ENCODE measurements at regions not wholly inside any gene's neighbourhood (a gene's known extent, or its start where the extent isn't known, plus 50 kb on each side); places are given as distances from the start of the nearest gene placed in this dataset.

DNA sequence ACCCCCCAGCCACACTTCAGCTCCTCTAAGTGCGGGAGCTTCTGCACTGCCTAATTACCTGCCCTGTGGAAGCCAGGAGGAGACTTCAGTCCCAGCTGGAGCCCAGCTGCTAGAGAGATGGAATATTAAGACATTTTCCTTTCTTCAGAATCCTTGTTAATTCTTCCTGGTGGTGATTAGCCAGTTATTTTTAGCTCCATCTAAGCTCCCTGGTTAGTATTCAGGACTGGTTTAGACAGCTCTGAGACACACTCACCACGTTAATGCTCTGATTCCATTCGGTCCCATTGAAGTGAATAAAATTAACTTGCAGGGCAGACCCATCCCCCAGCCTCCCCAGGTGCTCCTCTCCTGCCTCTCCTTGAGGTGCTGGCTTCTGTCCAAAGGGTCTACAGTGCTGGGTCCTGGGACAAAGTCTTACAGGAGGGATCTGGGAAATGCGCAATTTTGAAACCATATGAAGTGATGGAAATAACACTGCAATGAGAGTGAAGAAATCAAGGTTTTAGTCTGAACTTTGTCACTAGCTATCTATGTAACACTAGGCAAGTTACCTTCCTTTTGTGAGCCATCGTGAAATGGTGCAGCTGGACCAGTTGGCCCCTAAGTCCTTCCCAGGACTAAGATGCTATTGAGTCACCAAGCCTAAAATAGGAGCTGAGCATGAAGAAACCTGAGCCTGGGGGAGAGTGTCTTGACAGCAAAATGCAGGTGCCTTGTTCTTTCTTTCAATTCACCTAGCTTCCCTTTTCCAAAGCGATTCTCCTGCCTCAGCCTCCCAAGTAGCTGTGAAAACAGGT, 117.4 kb upstream of the ATP1A1 start:
- H3K9me3 ChIP-seq (ENCODE audit: low read depth) = no peaks in the 10 kb centered on the region
- no peaks in the 10 kb centered on the region for H3K36me3 ChIP-seq
- H3K27me3 ChIP-seq = no peaks in the 10 kb centered on the region
- no peak overlapping the region for H3K27ac ChIP-seq
- H3K4me1 ChIP-seq (ENCODE audit: low read depth) = peaks cover 10% of the 10 kb centered on the region
- DNase-seq (ENCODE audit: low read depth in 1 of 2, low spot score in 1 of 2) = peak in 1 of 2 donors; percentile 25
- H3K4me3 ChIP-seq = no peak overlapping the region
- TF ChIP-seq, protein P1, sequence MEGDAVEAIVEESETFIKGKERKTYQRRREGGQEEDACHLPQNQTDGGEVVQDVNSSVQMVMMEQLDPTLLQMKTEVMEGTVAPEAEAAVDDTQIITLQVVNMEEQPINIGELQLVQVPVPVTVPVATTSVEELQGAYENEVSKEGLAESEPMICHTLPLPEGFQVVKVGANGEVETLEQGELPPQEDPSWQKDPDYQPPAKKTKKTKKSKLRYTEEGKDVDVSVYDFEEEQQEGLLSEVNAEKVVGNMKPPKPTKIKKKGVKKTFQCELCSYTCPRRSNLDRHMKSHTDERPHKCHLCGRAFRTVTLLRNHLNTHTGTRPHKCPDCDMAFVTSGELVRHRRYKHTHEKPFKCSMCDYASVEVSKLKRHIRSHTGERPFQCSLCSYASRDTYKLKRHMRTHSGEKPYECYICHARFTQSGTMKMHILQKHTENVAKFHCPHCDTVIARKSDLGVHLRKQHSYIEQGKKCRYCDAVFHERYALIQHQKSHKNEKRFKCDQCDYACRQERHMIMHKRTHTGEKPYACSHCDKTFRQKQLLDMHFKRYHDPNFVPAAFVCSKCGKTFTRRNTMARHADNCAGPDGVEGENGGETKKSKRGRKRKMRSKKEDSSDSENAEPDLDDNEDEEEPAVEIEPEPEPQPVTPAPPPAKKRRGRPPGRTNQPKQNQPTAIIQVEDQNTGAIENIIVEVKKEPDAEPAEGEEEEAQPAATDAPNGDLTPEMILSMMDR (IDR thresholded peaks at IDR 0.05; ENCODE audit: low read depth, low read length) = no peak

DNA sequence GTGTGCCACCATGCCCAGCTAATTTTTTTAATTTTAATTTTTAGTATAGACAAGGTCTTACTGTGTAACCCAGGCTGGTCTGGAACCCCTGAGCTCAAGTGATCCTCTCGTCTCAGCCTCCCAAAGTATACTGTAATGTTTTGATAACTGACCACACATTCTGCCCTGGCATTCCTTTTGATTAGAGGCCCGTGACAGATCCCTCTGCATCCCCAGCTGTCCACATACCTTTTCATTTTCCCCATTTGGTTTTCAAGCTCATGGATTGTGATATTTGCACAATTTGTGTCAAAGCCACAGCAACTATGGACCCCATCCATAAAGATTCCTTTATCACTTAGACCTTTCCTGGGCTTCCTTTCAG, 116.8 kb upstream of the ATP1A1 start:
- peak in 1 of 2 donors; percentile 9 for DNase-seq (ENCODE audit: low read depth in 1 of 2, low spot score in 1 of 2)
- H3K36me3 ChIP-seq = no peaks in the 10 kb centered on the region
- TF ChIP-seq, protein P1 (IDR thresholded peaks at IDR 0.05; ENCODE audit: low read depth, low read length) = no peak
- H3K27ac ChIP-seq = no peak overlapping the region
- no peak overlapping the region for H3K4me3 ChIP-seq
- peaks cover 10% of the 10 kb centered on the region for H3K4me1 ChIP-seq (ENCODE audit: low read depth)
- H3K9me3 ChIP-seq (ENCODE audit: low read depth) = no peaks in the 10 kb centered on the region
- no peaks in the 10 kb centered on the region for H3K27me3 ChIP-seq

DNA sequence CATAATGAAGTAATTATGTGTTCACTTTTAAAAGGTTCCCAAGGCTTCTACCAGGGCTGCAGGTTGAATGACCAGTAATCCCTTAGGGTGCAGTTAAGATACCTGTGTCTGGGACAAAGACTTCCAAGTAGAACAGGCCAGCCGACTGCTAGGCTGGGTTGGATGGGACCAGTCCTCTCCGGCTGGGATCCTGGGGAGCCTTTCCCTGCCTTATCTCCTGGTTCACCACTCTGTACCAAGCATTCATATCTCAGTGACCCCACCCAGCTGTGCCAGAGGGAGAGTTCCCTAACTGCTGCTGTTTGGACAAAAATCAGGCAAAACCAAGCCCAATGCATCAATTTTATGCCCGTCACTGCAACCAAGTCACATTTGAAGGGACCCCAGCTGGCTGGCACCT, 116.2 kb upstream of the ATP1A1 start:
- TF ChIP-seq, protein P1 (IDR thresholded peaks at IDR 0.05; ENCODE audit: low read depth, low read length) = no peak
- Histone ChIP-seq H3K36me3 (no peaks in the 10 kb centered on the region), H3K27ac (no peak overlapping the region), H3K27me3 (no peaks in the 10 kb centered on the region), H3K4me1 (ENCODE audit: low read depth) (peaks cover 10% of the 10 kb centered on the region), H3K9me3 (ENCODE audit: low read depth) (no peaks in the 10 kb centered on the region), H3K4me3 (no peak overlapping the region)
- DNase-seq (ENCODE audit: low read depth in 1 of 2, low spot score in 1 of 2) = no peak

DNA sequence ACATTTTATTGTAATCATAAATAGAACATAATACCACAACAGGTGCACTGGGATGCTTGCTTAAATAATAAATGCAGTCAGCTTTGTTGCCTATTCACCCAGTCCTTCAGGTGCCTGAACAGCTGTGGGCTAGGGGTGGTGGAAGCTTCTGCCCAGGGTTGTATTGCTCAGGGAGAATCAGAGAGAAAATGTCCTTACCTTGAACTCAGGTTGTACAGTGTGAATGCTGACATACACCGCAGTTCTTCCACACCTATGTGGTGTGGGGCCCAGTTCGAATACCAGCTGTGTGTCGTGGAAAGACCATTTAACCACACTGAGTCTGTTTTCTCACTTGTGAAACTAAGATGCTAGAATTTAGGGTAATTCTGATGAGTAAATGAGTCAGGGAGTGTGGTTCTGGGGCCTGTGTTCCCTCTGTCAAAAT, 115.7 kb upstream of the ATP1A1 start:
- Histone ChIP-seq H3K4me3 (no peak overlapping the region), H3K27me3 (no peaks in the 10 kb centered on the region), H3K27ac (no peak overlapping the region), H3K36me3 (no peaks in the 10 kb centered on the region), H3K9me3 (ENCODE audit: low read depth) (no peaks in the 10 kb centered on the region), H3K4me1 (ENCODE audit: low read depth) (peaks cover 10% of the 10 kb centered on the region)
- TF ChIP-seq, protein P1 (IDR thresholded peaks at IDR 0.05; ENCODE audit: low read depth, low read length) = no peak
- DNase-seq (ENCODE audit: low read depth in 1 of 2, low spot score in 1 of 2) = no peak

GRCh38 chr1:116257836-116258235, 115.2 kb upstream of the ATP1A1 start:
- no peak for DNase-seq (ENCODE audit: low read depth in 1 of 2, low spot score in 1 of 2)
- TF ChIP-seq, protein P1 (IDR thresholded peaks at IDR 0.05; ENCODE audit: low read depth, low read length) = no peak
- Histone ChIP-seq H3K4me3 (no peak overlapping the region), H3K9me3 (ENCODE audit: low read depth) (no peaks in the 10 kb centered on the region), H3K27ac (no peak overlapping the region), H3K27me3 (no peaks in the 10 kb centered on the region), H3K4me1 (ENCODE audit: low read depth) (peaks cover 10% of the 10 kb centered on the region), H3K36me3 (no peaks in the 10 kb centered on the region)
